MM.1S (cell line): ENCODE measurements at regions not wholly inside any gene's neighbourhood (a gene's known extent, or its start where the extent isn't known, plus 50 kb on each side); places are given as distances from the start of the nearest gene placed in this dataset.

ENCODE experiments used
- DNase-seq: peaks from one replicate; pipeline ENCODE4 v3.0.0-alpha.2; 2015
- H2AFZ ChIP-seq: fragments of 300-600 bp; sonication (generic); 2 replicates; pipeline ENCODE4 v1.6.0; 2016; ENCODE audit warnings: antibody characterized with exemption, low read length
- H3F3A ChIP-seq: fragments of 300-600 bp; sonication (generic); 2 replicates; pipeline ENCODE4 v1.6.1; 2016; ENCODE audit warnings: mild to moderate bottlenecking, antibody characterized with exemption, low read length, moderate library complexity, mixed read lengths; ENCODE audit not compliant: insufficient read depth
- H3K27ac ChIP-seq: fragments of 300-600 bp; sonication (generic); 2 replicates; pipeline ENCODE4 v1.5.1; 2016; ENCODE audit warnings: mild to moderate bottlenecking, low read length
- H3K27me3 ChIP-seq: fragments of 300-600 bp; sonication (generic); replicated peaks from 2 replicates; pipeline ENCODE4 v1.6.0; 2016; ENCODE audit warnings: low read length; ENCODE audit not compliant: insufficient read depth
- H3K36me3 ChIP-seq: fragments of 300-600 bp; sonication (generic); replicated peaks from 2 replicates; pipeline ENCODE4 v1.6.1; 2016; ENCODE audit warnings: mild to moderate bottlenecking, low read length, mixed read lengths; ENCODE audit not compliant: insufficient read depth
- H3K4me1 ChIP-seq: fragments of 300-600 bp; sonication (generic); 2 replicates; pipeline ENCODE4 v1.6.1; 2016; ENCODE audit warnings: low read length, mixed read lengths
- H3K4me2 ChIP-seq: fragments of 300-600 bp; sonication (generic); 2 replicates; pipeline ENCODE4 v1.6.0; 2016; ENCODE audit warnings: low read depth, low read length
- H3K4me3 ChIP-seq: fragments of 300-600 bp; sonication (generic); 2 replicates; pipeline ENCODE4 v1.5.1; 2016; ENCODE audit warnings: low read length, mixed read lengths
- H3K79me2 ChIP-seq: fragments of 300-600 bp; sonication (generic); 2 replicates; pipeline ENCODE4 v1.6.1; 2016; ENCODE audit warnings: mixed run types, low read length, mixed read lengths
- H3K9ac ChIP-seq: fragments of 300-600 bp; sonication (generic); 2 replicates; pipeline ENCODE4 v1.6.1; 2016; ENCODE audit warnings: low read length, mixed read lengths
- H3K9me2 ChIP-seq: fragments of 300-600 bp; sonication (generic); replicated peaks from 2 replicates; pipeline ENCODE4 v1.6.1; 2016; ENCODE audit warnings: mild to moderate bottlenecking, low read length, mixed read lengths; ENCODE audit not compliant: insufficient read depth
- H3K9me3 ChIP-seq: fragments of 300-600 bp; sonication (generic); replicated peaks from 2 replicates; pipeline ENCODE4 v1.6.1; 2016; ENCODE audit warnings: mild to moderate bottlenecking, low read length, mixed read lengths; ENCODE audit not compliant: insufficient read depth
- H4K20me1 ChIP-seq: fragments of 300-600 bp; sonication (generic); 2 replicates; pipeline ENCODE4 v1.6.1; 2016; ENCODE audit warnings: mild to moderate bottlenecking, low read length, moderate library complexity, mixed read lengths; ENCODE audit not compliant: insufficient read depth
- CTCF ChIP-seq: fragments of 300-600 bp; sonication (generic); IDR thresholded peaks from 2 replicates; pipeline ENCODE4 v1.5.1; 2016; ENCODE audit warnings: antibody characterized with exemption, low read length, mixed read lengths
- EZH2 ChIP-seq: fragments of 300-600 bp; sonication (generic); optimal IDR thresholded peaks from 2 replicates; pipeline ENCODE3; 2017; ENCODE audit warnings: low read depth, mild to moderate bottlenecking, antibody characterized with exemption, low read length, mixed read lengths
- EZH2phosphoT487 ChIP-seq: fragments of 300-600 bp; sonication (generic); IDR thresholded peaks from 2 replicates; pipeline ENCODE4 v1.6.1; 2018; ENCODE audit warnings: antibody characterized with exemption, low read length

GRCh38 chr6:101000341-101000740, 119.2 kb upstream of the ASCC3 start:
- Histone ChIP-seq H2AFZ (no peak overlapping the region), H3K9ac (no peak overlapping the region), H3K4me2 (no peak overlapping the region), H4K20me1 (no peaks in the 10 kb centered on the region), H3K9me2 (no peaks in the 10 kb centered on the region), H3F3A (no peaks in the 10 kb centered on the region), H3K27ac (no peak overlapping the region), H3K4me3 (no peak overlapping the region), H3K36me3 (no peaks in the 10 kb centered on the region), H3K27me3 (no peaks in the 10 kb centered on the region), H3K9me3 (no peaks in the 10 kb centered on the region), H3K79me2 (no peaks in the 10 kb centered on the region), H3K4me1 (no peaks in the 10 kb centered on the region)
- DNase-seq = no peak
- TF ChIP-seq CTCF (no peak), EZH2 (no peak), EZH2phosphoT487 (no peak)

GRCh38 chr6:101001012-101001411, 119.9 kb upstream of the ASCC3 start:
- no peaks in the 10 kb centered on the region for H3K27me3 ChIP-seq
- no peaks in the 10 kb centered on the region for H4K20me1 ChIP-seq
- no peak for DNase-seq
- H3K36me3 ChIP-seq = no peaks in the 10 kb centered on the region
- no peaks in the 10 kb centered on the region for H3K9me3 ChIP-seq
- no peak overlapping the region for H3K27ac ChIP-seq
- TF ChIP-seq EZH2phosphoT487 (no peak), CTCF (no peak), EZH2 (no peak)
- H3K9ac ChIP-seq = no peak overlapping the region
- H2AFZ ChIP-seq = no peak overlapping the region
- no peak overlapping the region for H3K4me2 ChIP-seq
- H3F3A ChIP-seq = no peaks in the 10 kb centered on the region
- H3K4me1 ChIP-seq = no peaks in the 10 kb centered on the region
- H3K9me2 ChIP-seq = no peaks in the 10 kb centered on the region
- no peak overlapping the region for H3K4me3 ChIP-seq
- H3K79me2 ChIP-seq = no peaks in the 10 kb centered on the region

GRCh38 chr6:101001607-101002006, 120.5 kb upstream of the ASCC3 start:
- TF ChIP-seq EZH2 = no peak
- TF ChIP-seq EZH2phosphoT487 = no peak
- TF ChIP-seq CTCF = no peak
- H3K9me2 ChIP-seq = no peaks in the 10 kb centered on the region
- no peaks in the 10 kb centered on the region for H3K36me3 ChIP-seq
- H3K9me3 ChIP-seq = no peaks in the 10 kb centered on the region
- no peak overlapping the region for H3K4me3 ChIP-seq
- no peaks in the 10 kb centered on the region for H3K4me1 ChIP-seq
- H3K27ac ChIP-seq = no peak overlapping the region
- no peak overlapping the region for H3K4me2 ChIP-seq
- H3K27me3 ChIP-seq = no peaks in the 10 kb centered on the region
- H3K9ac ChIP-seq = no peak overlapping the region
- H3F3A ChIP-seq = no peaks in the 10 kb centered on the region
- no peak overlapping the region for H2AFZ ChIP-seq
- H3K79me2 ChIP-seq = no peaks in the 10 kb centered on the region
- DNase-seq = no peak
- H4K20me1 ChIP-seq = no peaks in the 10 kb centered on the region
